GM18870 (cell line): ENCODE measurements at regions not wholly inside any gene's neighbourhood (a gene's known extent, or its start where the extent isn't known, plus 50 kb on each side); places are given as distances from the start of the nearest gene placed in this dataset.

Experiments used
- ATAC-seq: cut with Tn5 transposase; IDR thresholded peaks from one replicate; pipeline ENCODE4 v1.9.1; 2021; ENCODE audit warnings: moderate library complexity; ENCODE audit not compliant: unreplicated experiment

- ATAC-seq: no peak
Observed at GRCh38 chr11:26225646-26226045, 106.3 kb upstream of the ANO3 start.

GRCh38 chr11:26227301-26227746 is 104.6 kb upstream of the ANO3 start:
- peak; percentile 90 for ATAC-seq

GRCh38 chr11:26227883-26228502 is 103.9 kb upstream of the ANO3 start:
- ATAC-seq: no peak

- ATAC-seq: no peak
Observed at GRCh38 chr11:26228778-26229177, 103.2 kb upstream of the ANO3 start.

- no peak for ATAC-seq
Observed at GRCh38 chr11:26229257-26229656, 102.7 kb upstream of the ANO3 start.

GRCh38 chr11:26229981-26230380 is 101.9 kb upstream of the ANO3 start:
- ATAC-seq: no peak

GRCh38 chr11:26231252-26231661 is 100.7 kb upstream of the ANO3 start:
- ATAC-seq: no peak

GRCh38 chr11:26234451-26234850 is 97.5 kb upstream of the ANO3 start:
- ATAC-seq: no peak

GRCh38 chr11:26243426-26243825 is 88.5 kb upstream of the ANO3 start:
- ATAC-seq: no peak

GRCh38 chr11:26244207-26244606 is 87.7 kb upstream of the ANO3 start:
- ATAC-seq: no peak

- no peak for ATAC-seq
Observed at GRCh38 chr11:26245046-26245445, 86.9 kb upstream of the ANO3 start.

GRCh38 chr11:26247340-26247739 is 84.6 kb upstream of the ANO3 start:
- ATAC-seq: no peak

- no peak for ATAC-seq
Observed at GRCh38 chr11:26248661-26249060, 83.3 kb upstream of the ANO3 start.

- no peak for ATAC-seq
Observed at GRCh38 chr11:26254378-26254777, 77.6 kb upstream of the ANO3 start.

- no peak for ATAC-seq
Observed at GRCh38 chr11:26263769-26264168, 68.2 kb upstream of the ANO3 start.

- ATAC-seq: no peak
Observed at GRCh38 chr11:26264266-26264665, 67.7 kb upstream of the ANO3 start.

GRCh38 chr11:26268980-26269660 is 62.8 kb upstream of the ANO3 start:
- no peak for ATAC-seq

GRCh38 chr11:26271666-26272065 is 60.3 kb upstream of the ANO3 start:
- ATAC-seq: no peak

- ATAC-seq: peak; percentile 93
Observed at GRCh38 chr11:26276798-26277424, 55.0 kb upstream of the ANO3 start.

- ATAC-seq: no peak
Observed at GRCh38 chr11:26278354-26278753, 53.6 kb upstream of the ANO3 start.
